HEK293 (cell line): ENCODE measurements at regions not wholly inside any gene's neighbourhood (a gene's known extent, or its start where the extent isn't known, plus 50 kb on each side); places are given as distances from the start of the nearest gene placed in this dataset.

Experiments
- CTCF ChIA-PET: fragments of 350-600 bp; formaldehyde crosslinking; extraction: SDS; loops from one replicate; lab custom pipeline; 2021; ENCODE audit warnings: antibody characterized with exemption; lab: Yijun Ruan, JAX
- POLR2A ChIA-PET: fragments of 300-600 bp; formaldehyde crosslinking; extraction: SDS; loops from one replicate; lab custom pipeline; 2020; ENCODE audit warnings: antibody characterized with exemption, inconsistent platforms; lab: Yijun Ruan, JAX
- H3K27ac ChIP-seq: fragments of 200-500 bp; sonication (Bioruptor generic); 2 replicates; pipeline ENCODE4 v1.5.1; 2014; ENCODE audit warnings: low read depth, low read length, control low read depth, inconsistent platforms; ENCODE audit errors: extremely low read depth
- H3K36me3 ChIP-seq, 2 experiments: fragments of 200-500 bp in 1 of 2; sonication (Bioruptor generic) in 1 of 2; 1 replicate in 1 of 2; 2 replicates in 1 of 2; pipeline ENCODE4 v1.5.1; 2014 to 2017; ENCODE audit warnings: inconsistent platforms in 2 of 2, low read length in 2 of 2; ENCODE audit not compliant: control insufficient read depth in 2 of 2, insufficient read depth in 1 of 2
- H3K4me1 ChIP-seq: fragments of 200-500 bp; sonication (Bioruptor generic); 2 replicates; pipeline ENCODE4 v1.5.1; 2014; ENCODE audit warnings: mild to moderate bottlenecking, low read length, inconsistent platforms; ENCODE audit not compliant: control insufficient read depth, insufficient read depth
- H3K4me3 ChIP-seq: 2 replicates; pipeline ENCODE4 v1.5.1; 2011; ENCODE audit warnings: low read depth, mild to moderate bottlenecking, control low read depth, low read length, moderate library complexity
- H3K9me3 ChIP-seq: fragments of 200-500 bp; sonication (Bioruptor generic); 2 replicates; pipeline ENCODE4 v1.5.1; 2014; ENCODE audit warnings: low read depth, low read length, inconsistent platforms; ENCODE audit not compliant: control insufficient read depth, insufficient read depth
- GLIS1 ChIP-seq: fragments of 450-650 bp; formaldehyde crosslinking; IDR thresholded peaks from 2 replicates; pipeline ENCODE4 v1.5.1; 2016; ENCODE audit warnings: missing biosample characterization, missing genetic modification characterization
- HOXA7 ChIP-seq: sonication (generic); formaldehyde crosslinking; IDR thresholded peaks from 2 replicates; pipeline ENCODE4 v1.8.1; 2022; ENCODE audit warnings: missing genetic modification reagents, borderline replicate concordance
- MYNN ChIP-seq: fragments of 450-650 bp; formaldehyde crosslinking; IDR thresholded peaks from 2 replicates; pipeline ENCODE4 v1.5.1; 2016; ENCODE audit warnings: missing biosample characterization, missing genetic modification characterization, borderline replicate concordance
- ZNF24 ChIP-seq: fragments of 450-650 bp; formaldehyde crosslinking; IDR thresholded peaks from 2 replicates; pipeline ENCODE4 v1.5.1; 2016; ENCODE audit warnings: missing biosample characterization, missing genetic modification characterization
- ZNF292 ChIP-seq: fragments of 450-650 bp; formaldehyde crosslinking; IDR thresholded peaks from 2 replicates; pipeline ENCODE4 v1.5.1; 2016; ENCODE audit warnings: low read depth, missing biosample characterization, missing genetic modification characterization, borderline replicate concordance
- ZNF302 ChIP-seq: fragments of 450-650 bp; formaldehyde crosslinking; IDR thresholded peaks from 2 replicates; pipeline ENCODE4 v1.5.1; 2016; ENCODE audit warnings: missing biosample characterization, missing genetic modification characterization, low read depth
- ZNF510 ChIP-seq: fragments of 450-650 bp; formaldehyde crosslinking; IDR thresholded peaks from 2 replicates; pipeline ENCODE4 v1.5.1; 2018; ENCODE audit warnings: mild to moderate bottlenecking, missing genetic modification characterization, missing biosample characterization; ENCODE audit not compliant: insufficient replicate concordance
- TF ChIP-seq, protein P1 (sequence below): fragments of 450-650 bp; formaldehyde crosslinking; IDR thresholded peaks from 2 replicates; pipeline ENCODE4 v1.5.1; 2017; ENCODE audit warnings: missing biosample characterization, missing genetic modification characterization
- TF ChIP-seq, protein P2 (sequence below): fragments of 450-650 bp; IDR thresholded peaks from 2 replicates; pipeline ENCODE4 v1.5.1; 2018; ENCODE audit warnings: missing biosample characterization, mild to moderate bottlenecking, missing genetic modification characterization
- TF ChIP-seq, protein P3 (sequence below): fragments of 450-650 bp; formaldehyde crosslinking; IDR thresholded peaks from 2 replicates; pipeline ENCODE4 v1.5.1; 2016; ENCODE audit warnings: missing biosample characterization, missing genetic modification characterization, borderline replicate concordance

DNA sequence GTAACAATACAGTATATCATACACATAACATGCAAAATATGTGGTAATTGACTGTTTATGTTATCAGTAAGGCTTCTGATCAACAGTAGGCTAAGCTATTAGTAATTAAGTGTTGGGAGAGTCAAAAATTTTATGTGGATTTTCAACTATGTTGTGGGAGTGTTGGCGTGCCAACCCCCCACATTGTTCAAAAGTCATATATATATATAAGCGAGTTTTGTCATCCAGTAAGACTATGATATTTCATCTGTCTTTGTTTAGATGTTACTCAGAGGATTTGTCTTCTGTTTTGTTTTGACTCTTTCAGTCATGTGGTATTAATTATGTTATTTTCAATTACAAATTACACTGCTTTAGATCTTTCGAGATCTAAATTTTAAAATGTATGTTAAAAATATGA is 51.0 kb upstream of the RAP2B start:
- Histone ChIP-seq H3K4me1 (no peaks in the 10 kb centered on the region), H3K4me3 (no peak overlapping the region), H3K36me3 (no peaks in the 10 kb centered on the region), H3K9me3 (no peaks in the 10 kb centered on the region), H3K27ac (no peak overlapping the region)
- TF ChIP-seq, protein P1, sequence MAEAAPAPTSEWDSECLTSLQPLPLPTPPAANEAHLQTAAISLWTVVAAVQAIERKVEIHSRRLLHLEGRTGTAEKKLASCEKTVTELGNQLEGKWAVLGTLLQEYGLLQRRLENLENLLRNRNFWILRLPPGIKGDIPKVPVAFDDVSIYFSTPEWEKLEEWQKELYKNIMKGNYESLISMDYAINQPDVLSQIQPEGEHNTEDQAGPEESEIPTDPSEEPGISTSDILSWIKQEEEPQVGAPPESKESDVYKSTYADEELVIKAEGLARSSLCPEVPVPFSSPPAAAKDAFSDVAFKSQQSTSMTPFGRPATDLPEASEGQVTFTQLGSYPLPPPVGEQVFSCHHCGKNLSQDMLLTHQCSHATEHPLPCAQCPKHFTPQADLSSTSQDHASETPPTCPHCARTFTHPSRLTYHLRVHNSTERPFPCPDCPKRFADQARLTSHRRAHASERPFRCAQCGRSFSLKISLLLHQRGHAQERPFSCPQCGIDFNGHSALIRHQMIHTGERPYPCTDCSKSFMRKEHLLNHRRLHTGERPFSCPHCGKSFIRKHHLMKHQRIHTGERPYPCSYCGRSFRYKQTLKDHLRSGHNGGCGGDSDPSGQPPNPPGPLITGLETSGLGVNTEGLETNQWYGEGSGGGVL, result no peak
- TF ChIP-seq MYNN (tag by site-specific recombination), result no peak
- TF ChIP-seq ZNF292 (tag by site-specific recombination), result no peak
- TF ChIP-seq ZNF302, result no peak
- TF ChIP-seq GLIS1, result no peak
- no peak for TF ChIP-seq HOXA7 (CRISPR knock-in tag)
- no peak for TF ChIP-seq ZNF24 (tag by site-specific recombination)
- TF ChIP-seq, protein P2, sequence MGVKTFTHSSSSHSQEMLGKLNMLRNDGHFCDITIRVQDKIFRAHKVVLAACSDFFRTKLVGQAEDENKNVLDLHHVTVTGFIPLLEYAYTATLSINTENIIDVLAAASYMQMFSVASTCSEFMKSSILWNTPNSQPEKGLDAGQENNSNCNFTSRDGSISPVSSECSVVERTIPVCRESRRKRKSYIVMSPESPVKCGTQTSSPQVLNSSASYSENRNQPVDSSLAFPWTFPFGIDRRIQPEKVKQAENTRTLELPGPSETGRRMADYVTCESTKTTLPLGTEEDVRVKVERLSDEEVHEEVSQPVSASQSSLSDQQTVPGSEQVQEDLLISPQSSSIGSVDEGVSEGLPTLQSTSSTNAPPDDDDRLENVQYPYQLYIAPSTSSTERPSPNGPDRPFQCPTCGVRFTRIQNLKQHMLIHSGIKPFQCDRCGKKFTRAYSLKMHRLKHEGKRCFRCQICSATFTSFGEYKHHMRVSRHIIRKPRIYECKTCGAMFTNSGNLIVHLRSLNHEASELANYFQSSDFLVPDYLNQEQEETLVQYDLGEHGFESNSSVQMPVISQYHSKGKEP (tag by site-specific recombination), result no peak
- no peak for TF ChIP-seq ZNF510 (tag by site-specific recombination)
- TF ChIP-seq, protein P3, sequence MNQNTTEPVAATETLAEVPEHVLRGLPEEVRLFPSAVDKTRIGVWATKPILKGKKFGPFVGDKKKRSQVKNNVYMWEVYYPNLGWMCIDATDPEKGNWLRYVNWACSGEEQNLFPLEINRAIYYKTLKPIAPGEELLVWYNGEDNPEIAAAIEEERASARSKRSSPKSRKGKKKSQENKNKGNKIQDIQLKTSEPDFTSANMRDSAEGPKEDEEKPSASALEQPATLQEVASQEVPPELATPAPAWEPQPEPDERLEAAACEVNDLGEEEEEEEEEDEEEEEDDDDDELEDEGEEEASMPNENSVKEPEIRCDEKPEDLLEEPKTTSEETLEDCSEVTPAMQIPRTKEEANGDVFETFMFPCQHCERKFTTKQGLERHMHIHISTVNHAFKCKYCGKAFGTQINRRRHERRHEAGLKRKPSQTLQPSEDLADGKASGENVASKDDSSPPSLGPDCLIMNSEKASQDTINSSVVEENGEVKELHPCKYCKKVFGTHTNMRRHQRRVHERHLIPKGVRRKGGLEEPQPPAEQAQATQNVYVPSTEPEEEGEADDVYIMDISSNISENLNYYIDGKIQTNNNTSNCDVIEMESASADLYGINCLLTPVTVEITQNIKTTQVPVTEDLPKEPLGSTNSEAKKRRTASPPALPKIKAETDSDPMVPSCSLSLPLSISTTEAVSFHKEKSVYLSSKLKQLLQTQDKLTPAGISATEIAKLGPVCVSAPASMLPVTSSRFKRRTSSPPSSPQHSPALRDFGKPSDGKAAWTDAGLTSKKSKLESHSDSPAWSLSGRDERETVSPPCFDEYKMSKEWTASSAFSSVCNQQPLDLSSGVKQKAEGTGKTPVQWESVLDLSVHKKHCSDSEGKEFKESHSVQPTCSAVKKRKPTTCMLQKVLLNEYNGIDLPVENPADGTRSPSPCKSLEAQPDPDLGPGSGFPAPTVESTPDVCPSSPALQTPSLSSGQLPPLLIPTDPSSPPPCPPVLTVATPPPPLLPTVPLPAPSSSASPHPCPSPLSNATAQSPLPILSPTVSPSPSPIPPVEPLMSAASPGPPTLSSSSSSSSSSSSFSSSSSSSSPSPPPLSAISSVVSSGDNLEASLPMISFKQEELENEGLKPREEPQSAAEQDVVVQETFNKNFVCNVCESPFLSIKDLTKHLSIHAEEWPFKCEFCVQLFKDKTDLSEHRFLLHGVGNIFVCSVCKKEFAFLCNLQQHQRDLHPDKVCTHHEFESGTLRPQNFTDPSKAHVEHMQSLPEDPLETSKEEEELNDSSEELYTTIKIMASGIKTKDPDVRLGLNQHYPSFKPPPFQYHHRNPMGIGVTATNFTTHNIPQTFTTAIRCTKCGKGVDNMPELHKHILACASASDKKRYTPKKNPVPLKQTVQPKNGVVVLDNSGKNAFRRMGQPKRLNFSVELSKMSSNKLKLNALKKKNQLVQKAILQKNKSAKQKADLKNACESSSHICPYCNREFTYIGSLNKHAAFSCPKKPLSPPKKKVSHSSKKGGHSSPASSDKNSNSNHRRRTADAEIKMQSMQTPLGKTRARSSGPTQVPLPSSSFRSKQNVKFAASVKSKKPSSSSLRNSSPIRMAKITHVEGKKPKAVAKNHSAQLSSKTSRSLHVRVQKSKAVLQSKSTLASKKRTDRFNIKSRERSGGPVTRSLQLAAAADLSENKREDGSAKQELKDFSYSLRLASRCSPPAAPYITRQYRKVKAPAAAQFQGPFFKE, result no peak
- ChIA-PET CTCF (no interaction called here), POLR2A (no interaction called here)
